ENCODE measurements at regions not wholly inside any gene's neighbourhood (a gene's known extent, or its start where the extent isn't known, plus 50 kb on each side); places are given as distances from the start of the nearest gene placed in this dataset.

- intact Hi-C loops (cut with micrococcal nuclease), result no loop called here
Measured at GRCh38 chr20:24109537-24109936, 121.0 kb upstream of the GGTLC1 start.

GRCh38 chr20:24109008-24109407 is 120.4 kb upstream of the GGTLC1 start:
- intact Hi-C loops (cut with micrococcal nuclease), result no loop called here

DNA sequence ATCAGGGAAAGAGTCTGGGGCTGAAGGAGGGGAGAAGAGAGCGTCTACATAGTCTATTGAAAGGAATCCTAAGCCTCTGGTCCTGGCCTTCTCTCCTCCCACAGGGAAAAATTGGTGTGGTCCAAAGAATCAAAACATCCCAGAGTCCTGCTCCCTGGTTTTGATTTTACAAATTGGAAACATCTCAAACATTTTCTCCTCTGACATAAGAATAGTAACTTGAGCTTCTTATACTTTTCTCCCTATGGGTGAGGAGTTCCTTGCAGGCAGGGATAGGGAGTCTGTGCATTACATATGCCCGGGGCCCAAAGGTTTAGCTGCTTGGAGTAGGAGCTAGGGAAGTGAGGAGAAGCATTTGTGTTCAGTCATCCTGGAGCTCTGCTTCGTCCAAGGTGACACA is 120.0 kb upstream of the GGTLC1 start:
- intact Hi-C loops (cut with micrococcal nuclease), result no loop called here

GRCh38 chr20:24106801-24107445 is 118.3 kb upstream of the GGTLC1 start:
- intact Hi-C loops (cut with micrococcal nuclease), result no loop called here

- intact Hi-C loops (cut with micrococcal nuclease), result no loop called here
Measured at GRCh38 chr20:24106150-24106800, 117.7 kb upstream of the GGTLC1 start.

- intact Hi-C loops (cut with micrococcal nuclease), result loop anchor here (5.0 kb wide), 2 partner anchors 59 to 814 kb away; no protein-coding TSS in a partner anchor
Measured at GRCh38 chr20:24102749-24103333, 114.3 kb upstream of the GGTLC1 start.

DNA sequence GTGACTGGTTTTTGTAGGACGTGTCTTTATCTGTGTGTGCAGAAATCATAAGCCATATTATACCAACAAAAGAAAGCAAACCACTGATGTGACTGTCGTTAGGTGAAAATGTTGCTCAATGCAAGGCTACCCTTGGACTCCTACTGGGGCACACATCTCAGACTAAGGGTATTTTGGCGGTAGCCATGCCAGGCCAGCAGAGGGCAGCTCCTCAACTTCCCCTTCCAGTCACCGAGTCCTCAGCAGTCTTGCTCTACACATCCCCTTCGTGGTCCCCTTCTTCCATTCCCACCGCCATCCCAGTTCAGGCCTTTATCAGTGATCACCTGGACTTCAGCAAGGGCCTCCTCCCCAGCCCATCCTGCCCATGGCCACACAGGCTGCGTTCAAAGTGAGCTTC is 113.7 kb upstream of the GGTLC1 start:
- intact Hi-C loops (cut with micrococcal nuclease), result loop anchor here (5.0 kb wide), 2 partner anchors 60 to 815 kb away; no protein-coding TSS in a partner anchor

DNA sequence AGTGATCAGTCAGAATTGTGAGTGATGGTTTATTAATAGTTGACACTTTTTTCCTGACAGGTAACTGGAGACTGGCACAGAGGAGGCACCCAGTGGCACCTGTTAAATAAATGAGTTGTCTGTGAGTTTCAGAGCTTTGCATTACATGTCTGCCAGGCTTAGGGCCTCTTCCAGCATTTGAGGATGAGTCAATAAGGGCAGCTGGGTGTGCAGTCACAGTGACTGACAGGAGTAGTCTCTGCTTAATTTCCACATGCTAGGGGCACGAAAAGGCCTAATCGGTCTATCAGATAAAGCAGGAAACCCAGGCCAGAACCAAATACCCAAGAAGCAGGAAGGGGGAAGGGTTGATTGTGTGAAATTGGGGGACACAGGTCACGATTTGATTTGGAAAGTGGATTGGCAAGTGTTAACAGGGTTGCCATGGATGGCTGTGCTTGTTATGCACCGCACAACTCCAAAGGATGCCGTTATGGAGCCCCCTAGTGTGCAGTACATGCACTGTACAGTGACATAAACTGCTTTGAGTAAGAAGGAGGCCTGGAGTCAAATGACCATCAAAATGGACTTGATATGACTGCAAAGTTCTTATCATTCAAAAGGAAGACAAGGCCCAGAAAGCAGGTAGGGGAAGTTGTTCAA is 111.9 kb upstream of the GGTLC1 start:
- intact Hi-C loops (cut with micrococcal nuclease), result loop anchor here (1.0 to 5.0 kb wide), 6 partner anchors 62 to 817 kb away; no protein-coding TSS in a partner anchor

DNA sequence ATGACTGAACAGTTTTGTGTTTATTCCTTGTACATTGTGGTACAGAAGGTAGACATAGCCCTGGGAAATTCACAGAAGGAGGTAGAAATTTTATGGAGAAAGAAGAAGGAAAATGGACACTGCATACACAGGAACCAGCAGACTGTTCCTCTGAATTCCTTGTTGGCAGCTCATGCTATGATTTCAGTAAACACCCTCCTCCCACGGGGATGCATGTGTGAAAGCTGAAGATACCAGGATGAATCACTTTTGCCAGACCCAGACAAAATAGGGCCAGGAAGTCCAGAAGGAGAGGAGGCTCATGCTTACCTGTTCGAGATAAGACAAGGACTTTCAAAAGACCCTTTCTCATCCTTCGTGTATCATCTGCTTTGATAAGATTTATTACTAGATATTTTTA is 110.3 kb upstream of the GGTLC1 start:
- intact Hi-C loops (cut with micrococcal nuclease), result no loop called here

DNA sequence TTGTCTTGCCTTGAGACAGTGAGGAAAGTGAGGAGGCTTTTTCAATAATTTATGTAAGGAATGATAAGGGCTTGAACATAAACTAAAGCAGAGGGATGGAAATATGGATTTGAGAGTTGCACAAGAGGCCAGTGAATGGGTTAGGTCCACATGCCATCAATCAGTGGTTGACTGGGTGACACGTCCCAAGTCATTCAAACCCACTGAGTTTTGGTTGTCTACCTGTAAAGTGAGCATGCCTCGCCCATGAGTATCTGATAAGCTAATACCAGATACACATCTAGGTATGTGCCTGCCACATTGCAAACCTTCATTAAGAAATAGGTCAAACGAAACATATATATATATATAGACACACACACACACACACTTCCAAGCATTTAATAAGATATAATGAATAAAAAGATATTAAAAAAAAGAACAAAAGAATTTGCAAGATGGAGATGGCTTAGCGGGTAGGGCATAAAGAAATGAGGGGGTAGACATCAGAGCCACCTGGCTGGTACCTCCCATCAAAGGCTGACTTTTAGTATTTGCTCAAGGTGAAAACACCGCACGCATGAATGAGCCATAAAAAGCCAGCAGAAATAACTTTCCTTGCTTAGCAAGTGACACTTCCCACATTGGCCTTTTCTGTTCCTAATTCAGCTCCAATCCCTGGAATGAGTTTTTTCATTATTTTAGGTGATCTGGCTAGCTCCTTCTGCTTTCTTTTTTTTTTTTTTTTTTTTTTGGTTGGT is 109.1 kb upstream of the GGTLC1 start:
- intact Hi-C loops (cut with micrococcal nuclease), result no loop called here

- intact Hi-C loops (cut with micrococcal nuclease), result no loop called here
Measured at GRCh38 chr20:24096864-24097450, 108.4 kb upstream of the GGTLC1 start.

DNA sequence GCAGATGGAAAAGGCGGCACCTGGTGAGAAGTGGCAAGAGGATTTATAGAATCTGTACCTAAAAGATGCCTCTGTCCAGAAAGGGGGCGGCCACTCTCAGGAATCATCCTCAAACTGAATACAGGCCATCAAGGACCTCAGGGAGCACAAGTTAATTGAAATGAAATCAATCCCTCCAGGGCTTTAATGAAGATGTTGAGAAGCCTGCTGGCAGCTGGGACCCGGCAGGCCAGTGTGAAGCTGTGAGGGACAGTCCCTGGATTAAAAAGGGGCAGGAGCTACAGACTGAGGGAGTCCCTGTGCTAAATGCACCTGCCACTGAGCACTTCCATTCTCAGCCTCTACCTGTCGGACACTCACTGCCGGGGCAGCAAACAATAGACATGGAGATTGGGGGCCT is 107.7 kb upstream of the GGTLC1 start:
- intact Hi-C loops (cut with micrococcal nuclease), result no loop called here

GRCh38 chr20:24095756-24096155 is 107.2 kb upstream of the GGTLC1 start:
- intact Hi-C loops (cut with micrococcal nuclease), result no loop called here

GRCh38 chr20:24095303-24095702 is 106.7 kb upstream of the GGTLC1 start:
- intact Hi-C loops (cut with micrococcal nuclease), result no loop called here

- intact Hi-C loops (cut with micrococcal nuclease), result no loop called here
Measured at GRCh38 chr20:24089576-24089975, 101.0 kb upstream of the GGTLC1 start.

GRCh38 chr20:24086121-24086520 is 97.5 kb upstream of the GGTLC1 start:
- intact Hi-C loops (cut with micrococcal nuclease), result no loop called here

DNA sequence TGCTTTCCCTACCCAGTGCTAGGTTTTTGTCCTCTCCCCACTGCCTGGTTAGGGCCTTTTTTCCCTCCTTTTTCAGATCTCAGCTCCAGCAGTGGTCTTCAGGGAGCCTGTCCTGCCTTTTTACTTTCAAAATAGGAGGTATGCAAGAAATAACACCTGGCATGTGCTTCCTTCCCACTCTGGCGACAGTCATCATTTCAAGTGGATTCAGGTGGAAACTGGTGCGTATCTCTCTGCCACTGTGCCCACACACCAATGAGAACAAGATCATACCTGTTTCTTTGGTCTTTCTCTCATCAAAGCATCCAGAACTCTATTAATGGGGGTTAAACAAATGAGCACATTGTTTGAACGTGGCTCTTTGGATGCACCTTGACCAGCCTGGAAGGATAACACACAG is 95.7 kb upstream of the GGTLC1 start:
- intact Hi-C loops (cut with micrococcal nuclease), result no loop called here

- intact Hi-C loops (cut with micrococcal nuclease), result no loop called here
Measured at GRCh38 chr20:24081077-24081476, 92.5 kb upstream of the GGTLC1 start.

GRCh38 chr20:24079661-24080412 is 91.3 kb upstream of the GGTLC1 start:
- intact Hi-C loops (cut with micrococcal nuclease), result no loop called here

- intact Hi-C loops (cut with micrococcal nuclease), result no loop called here
Measured at GRCh38 chr20:24077145-24077544, 88.6 kb upstream of the GGTLC1 start.
